ENCODE measurements at regions not wholly inside any gene's neighbourhood (a gene's known extent, or its start where the extent isn't known, plus 50 kb on each side); places are given as distances from the start of the nearest gene placed in this dataset.
"Not testable (repeated sequence)": the region's sequence is repeated elsewhere in the genome, so short reads cannot be mapped to it uniquely, and the experiment has no call there.

DNA sequence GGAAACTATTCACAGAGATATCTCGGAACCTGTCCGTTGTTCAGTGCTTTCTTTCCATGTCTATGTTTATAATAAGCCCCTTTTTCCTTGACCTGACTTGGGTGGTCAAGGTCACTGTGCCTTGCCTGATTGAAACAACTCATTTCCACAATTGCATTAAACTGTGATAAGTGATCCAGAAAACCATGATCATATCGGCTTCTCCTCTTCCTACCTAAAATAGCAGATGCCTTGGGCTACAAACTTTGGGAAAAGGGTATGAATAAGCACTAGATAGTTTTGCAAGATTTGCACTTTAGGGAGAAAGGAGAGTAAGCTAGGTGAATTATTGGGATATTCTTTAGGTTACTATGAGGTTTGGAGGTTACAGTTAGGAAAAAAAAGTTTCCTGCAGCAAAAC, 115.2 kb downstream of the KBTBD2 start:
- TF ChIP-seq, protein P1, sequence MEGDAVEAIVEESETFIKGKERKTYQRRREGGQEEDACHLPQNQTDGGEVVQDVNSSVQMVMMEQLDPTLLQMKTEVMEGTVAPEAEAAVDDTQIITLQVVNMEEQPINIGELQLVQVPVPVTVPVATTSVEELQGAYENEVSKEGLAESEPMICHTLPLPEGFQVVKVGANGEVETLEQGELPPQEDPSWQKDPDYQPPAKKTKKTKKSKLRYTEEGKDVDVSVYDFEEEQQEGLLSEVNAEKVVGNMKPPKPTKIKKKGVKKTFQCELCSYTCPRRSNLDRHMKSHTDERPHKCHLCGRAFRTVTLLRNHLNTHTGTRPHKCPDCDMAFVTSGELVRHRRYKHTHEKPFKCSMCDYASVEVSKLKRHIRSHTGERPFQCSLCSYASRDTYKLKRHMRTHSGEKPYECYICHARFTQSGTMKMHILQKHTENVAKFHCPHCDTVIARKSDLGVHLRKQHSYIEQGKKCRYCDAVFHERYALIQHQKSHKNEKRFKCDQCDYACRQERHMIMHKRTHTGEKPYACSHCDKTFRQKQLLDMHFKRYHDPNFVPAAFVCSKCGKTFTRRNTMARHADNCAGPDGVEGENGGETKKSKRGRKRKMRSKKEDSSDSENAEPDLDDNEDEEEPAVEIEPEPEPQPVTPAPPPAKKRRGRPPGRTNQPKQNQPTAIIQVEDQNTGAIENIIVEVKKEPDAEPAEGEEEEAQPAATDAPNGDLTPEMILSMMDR (conservative IDR thresholded peaks at IDR 0.05; ENCODE audit: low read length) = not testable (repeated sequence)
- not testable (repeated sequence) for TF ChIP-seq EZH2phosphoT487 (IDR thresholded peaks at IDR 0.05; ENCODE audit: borderline replicate concordance)

All from Loucy (cell line).